Thyroid gland (tissue), 4 donors: ENCODE measurements at regions not wholly inside any gene's neighbourhood (a gene's known extent, or its start where the extent isn't known, plus 50 kb on each side); places are given as distances from the start of the nearest gene placed in this dataset.

Source experiments
- POLR2A ChIP-seq, 2 donors: fragments of 450-650 bp; IDR thresholded peaks; one replicate each; pipeline ENCODE4 v1.6.1; 2017; ENCODE audit warnings: antibody characterized with exemption in 2 of 2, mild to moderate bottlenecking in 2 of 2, moderate library complexity in 1 of 2
- TF ChIP-seq, protein P1 (sequence below), 6 experiments: fragments of 200-600 bp in 3 of 6; fragments of 450-650 bp in 3 of 6; sonication (generic) in 3 of 6; IDR thresholded peaks; one replicate each; pipeline ENCODE4 v1.5.1; 2016 to 2019; ENCODE audit warnings: antibody characterized with exemption in 6 of 6, mild to moderate bottlenecking in 2 of 6, inconsistent platforms in 1 of 6, moderate library complexity in 1 of 6

DNA sequence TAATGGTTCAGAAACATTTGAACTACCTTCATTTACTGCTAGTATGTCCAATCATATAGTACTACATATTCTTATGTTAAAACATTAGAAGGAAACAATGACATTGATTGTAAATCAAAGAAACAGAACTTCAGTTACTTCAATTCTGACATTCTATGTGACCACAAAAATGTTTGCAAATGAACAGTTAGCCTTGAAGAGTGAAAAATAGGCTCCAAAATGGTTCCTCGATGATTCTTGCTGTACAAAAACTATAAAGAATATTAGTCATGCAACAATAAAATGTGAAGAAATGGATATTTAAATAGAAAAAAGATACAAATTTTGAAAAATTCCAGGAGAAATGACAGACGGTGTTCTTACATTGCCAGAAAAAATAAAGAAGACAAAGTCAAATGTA, 686.9 kb downstream of the BCKDHB start:
- no peak for TF ChIP-seq POLR2A (IDR thresholded peaks at IDR 0.05)
- TF ChIP-seq, protein P1, sequence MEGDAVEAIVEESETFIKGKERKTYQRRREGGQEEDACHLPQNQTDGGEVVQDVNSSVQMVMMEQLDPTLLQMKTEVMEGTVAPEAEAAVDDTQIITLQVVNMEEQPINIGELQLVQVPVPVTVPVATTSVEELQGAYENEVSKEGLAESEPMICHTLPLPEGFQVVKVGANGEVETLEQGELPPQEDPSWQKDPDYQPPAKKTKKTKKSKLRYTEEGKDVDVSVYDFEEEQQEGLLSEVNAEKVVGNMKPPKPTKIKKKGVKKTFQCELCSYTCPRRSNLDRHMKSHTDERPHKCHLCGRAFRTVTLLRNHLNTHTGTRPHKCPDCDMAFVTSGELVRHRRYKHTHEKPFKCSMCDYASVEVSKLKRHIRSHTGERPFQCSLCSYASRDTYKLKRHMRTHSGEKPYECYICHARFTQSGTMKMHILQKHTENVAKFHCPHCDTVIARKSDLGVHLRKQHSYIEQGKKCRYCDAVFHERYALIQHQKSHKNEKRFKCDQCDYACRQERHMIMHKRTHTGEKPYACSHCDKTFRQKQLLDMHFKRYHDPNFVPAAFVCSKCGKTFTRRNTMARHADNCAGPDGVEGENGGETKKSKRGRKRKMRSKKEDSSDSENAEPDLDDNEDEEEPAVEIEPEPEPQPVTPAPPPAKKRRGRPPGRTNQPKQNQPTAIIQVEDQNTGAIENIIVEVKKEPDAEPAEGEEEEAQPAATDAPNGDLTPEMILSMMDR (IDR thresholded peaks at IDR 0.05), result no peak
